HG03378 (cell line): ENCODE measurements at regions not wholly inside any gene's neighbourhood (a gene's known extent, or its start where the extent isn't known, plus 50 kb on each side); places are given as distances from the start of the nearest gene placed in this dataset.
A peak's percentile ranks its signal among the peaks of the same experiment; 100 is the strongest.

ENCODE experiments used
- ATAC-seq: cut with Tn5 transposase; IDR thresholded peaks from one replicate; pipeline ENCODE4 v1.9.1; 2021; ENCODE audit warnings: mild to moderate bottlenecking, moderate library complexity; ENCODE audit not compliant: unreplicated experiment

- ATAC-seq = no peak
Measured at GRCh38 chr5:162484095-162484494, 416.5 kb downstream of the GABRG2 start.

GRCh38 chr5:162484986-162485385, 417.4 kb downstream of the GABRG2 start:
- no peak for ATAC-seq

- ATAC-seq = no peak
Measured at GRCh38 chr5:162485666-162486292, 418.2 kb downstream of the GABRG2 start.

- no peak for ATAC-seq
Measured at GRCh38 chr5:162487528-162488525, 420.3 kb downstream of the GABRG2 start.

- ATAC-seq = no peak
Measured at GRCh38 chr5:162496100-162496808, 428.7 kb downstream of the GABRG2 start.

- ATAC-seq = no peak
Measured at GRCh38 chr5:162497455-162497854, 429.9 kb downstream of the GABRG2 start.

- no peak for ATAC-seq
Measured at GRCh38 chr5:162502780-162503179, 435.2 kb downstream of the GABRG2 start.

- ATAC-seq = no peak
Measured at GRCh38 chr5:162503796-162504195, 436.2 kb downstream of the GABRG2 start.

- no peak for ATAC-seq
Measured at GRCh38 chr5:162512935-162513565, 445.5 kb downstream of the GABRG2 start.

- ATAC-seq = no peak
Measured at GRCh38 chr5:162514116-162514515, 446.5 kb downstream of the GABRG2 start.

- no peak for ATAC-seq
Measured at GRCh38 chr5:162520878-162521277, 453.3 kb downstream of the GABRG2 start.

GRCh38 chr5:162529209-162529608, 461.6 kb downstream of the GABRG2 start:
- no peak for ATAC-seq

- no peak for ATAC-seq
Measured at GRCh38 chr5:162529886-162530285, 462.3 kb downstream of the GABRG2 start.

GRCh38 chr5:162543437-162543836, 475.9 kb downstream of the GABRG2 start:
- ATAC-seq = no peak

GRCh38 chr5:162544905-162545304, 477.3 kb downstream of the GABRG2 start:
- ATAC-seq = no peak

- ATAC-seq = no peak
Measured at GRCh38 chr5:162550236-162550635, 482.7 kb downstream of the GABRG2 start.

- no peak for ATAC-seq
Measured at GRCh38 chr5:162558120-162558519, 490.5 kb downstream of the GABRG2 start.

GRCh38 chr5:162567644-162568043, 500.1 kb downstream of the GABRG2 start:
- ATAC-seq = no peak

- ATAC-seq = no peak
Measured at GRCh38 chr5:162573758-162574157, 506.2 kb downstream of the GABRG2 start.

- no peak for ATAC-seq
Measured at GRCh38 chr5:162591724-162592123, 524.2 kb downstream of the GABRG2 start.

GRCh38 chr5:162593881-162594280, 526.3 kb downstream of the GABRG2 start:
- ATAC-seq = peak; percentile 68
